ENCODE measurements at regions not wholly inside any gene's neighbourhood (a gene's known extent, or its start where the extent isn't known, plus 50 kb on each side); places are given as distances from the start of the nearest gene placed in this dataset.

DNA sequence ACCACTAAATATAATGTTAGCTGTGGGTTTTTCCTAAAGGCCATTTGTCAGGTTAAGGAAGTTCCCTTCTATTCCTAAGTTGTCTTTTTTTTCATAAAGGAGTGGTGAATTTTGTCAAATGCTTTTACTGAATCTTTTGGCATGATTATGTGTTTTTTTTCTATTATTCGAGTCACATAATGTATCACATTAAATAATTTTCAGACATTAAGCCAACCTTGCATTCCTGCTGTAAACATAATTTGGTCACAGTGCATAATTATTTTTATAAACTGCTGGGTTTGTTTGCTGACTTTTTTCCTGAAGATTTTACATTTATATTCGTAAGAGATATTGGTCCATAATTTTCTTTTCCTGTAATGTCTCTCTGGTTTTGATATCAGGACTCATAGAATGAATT lies 101.8 kb upstream of the SPRED1 start:
- TF ChIP-seq CTCF (IDR thresholded peaks at IDR 0.05) = no peak
- no peak for TF ChIP-seq POLR2A (IDR thresholded peaks at IDR 0.05; ENCODE audit: low read depth)
